H9 (cell line): ENCODE measurements at regions not wholly inside any gene's neighbourhood (a gene's known extent, or its start where the extent isn't known, plus 50 kb on each side); places are given as distances from the start of the nearest gene placed in this dataset.

ENCODE experiments used
- DNase-seq: peaks from one replicate; pipeline ENCODE4 v3.0.0-alpha.2; 2017
- H2AFZ ChIP-seq: one replicate; pipeline ENCODE4 v1.6.1; 2013; ENCODE audit warnings: mild to moderate bottlenecking, low read length, control low read depth, moderate library complexity
- H2AK5ac ChIP-seq: 2 replicates; pipeline ENCODE4 v1.6.1; 2013; ENCODE audit warnings: low read length, control low read depth, mixed read lengths; ENCODE audit not compliant: insufficient read length
- H2BK120ac ChIP-seq: one replicate; pipeline ENCODE4 v1.6.1; 2013; ENCODE audit warnings: low read depth, mild to moderate bottlenecking, low read length, control low read depth, inconsistent platforms; ENCODE audit not compliant: poor library complexity, severe bottlenecking
- H2BK12ac ChIP-seq: 2 replicates; pipeline ENCODE4 v1.6.1; 2013; ENCODE audit warnings: low read length, control low read depth, mixed read lengths, low read depth; ENCODE audit not compliant: insufficient read length
- H2BK15ac ChIP-seq: 2 replicates; pipeline ENCODE4 v1.6.1; 2013; ENCODE audit warnings: low read depth, low read length, control low read depth
- H2BK20ac ChIP-seq: one replicate; pipeline ENCODE4 v1.6.1; 2013; ENCODE audit warnings: low read depth, mild to moderate bottlenecking, low read length, control low read depth, inconsistent platforms; ENCODE audit not compliant: poor library complexity, severe bottlenecking
- H2BK5ac ChIP-seq: 2 replicates; pipeline ENCODE4 v1.6.1; 2013; ENCODE audit warnings: low read length, control low read depth, mixed read lengths; ENCODE audit not compliant: insufficient read length
- H3K14ac ChIP-seq: 2 replicates; pipeline ENCODE4 v1.6.1; 2013; ENCODE audit warnings: low read length, control low read depth; ENCODE audit not compliant: insufficient read depth
- H3K18ac ChIP-seq: 2 replicates; pipeline ENCODE4 v1.6.1; 2013; ENCODE audit warnings: low read depth, mild to moderate bottlenecking, mixed read lengths, low read length, control low read depth; ENCODE audit not compliant: insufficient read length
- H3K23ac ChIP-seq: 2 replicates; pipeline ENCODE4 v1.6.1; 2013; ENCODE audit warnings: low read length, control low read depth, mixed read lengths, low read depth; ENCODE audit not compliant: insufficient read length
- H3K23me2 ChIP-seq: 2 replicates; pipeline ENCODE4 v1.6.1; 2013; ENCODE audit warnings: low read depth, mild to moderate bottlenecking, mixed read lengths, low read length, control low read depth; ENCODE audit not compliant: insufficient read length, poor library complexity, severe bottlenecking
- H3K27ac ChIP-seq: 2 replicates; pipeline ENCODE4 v1.5.1; 2013; ENCODE audit warnings: low read length, control low read depth, mixed read lengths, low read depth; ENCODE audit not compliant: insufficient read length
- H3K27me3 ChIP-seq: 2 replicates; pipeline ENCODE4 v1.6.1; 2013; ENCODE audit warnings: low read length, control low read depth, inconsistent platforms; ENCODE audit not compliant: insufficient read depth
- H3K4ac ChIP-seq: 2 replicates; pipeline ENCODE4 v1.6.1; 2013; ENCODE audit warnings: low read depth, mild to moderate bottlenecking, control low read depth, inconsistent platforms, low read length, moderate library complexity
- H3K4me1 ChIP-seq: 2 replicates; pipeline ENCODE4 v1.6.1; 2013; ENCODE audit warnings: low read length, control low read depth, inconsistent platforms; ENCODE audit not compliant: insufficient read depth
- H3K4me2 ChIP-seq: 2 replicates; pipeline ENCODE4 v1.6.1; 2013; ENCODE audit warnings: low read length, control low read depth, mixed read lengths; ENCODE audit not compliant: insufficient read length, insufficient read depth
- H3K56ac ChIP-seq: 2 replicates; pipeline ENCODE4 v1.6.1; 2013; ENCODE audit warnings: low read depth, mild to moderate bottlenecking, mixed read lengths, low read length, control low read depth; ENCODE audit not compliant: insufficient read length
- H3K79me1 ChIP-seq: 2 replicates; pipeline ENCODE4 v1.6.1; 2013; ENCODE audit warnings: low read depth, mild to moderate bottlenecking, moderate library complexity, low read length, control low read depth, inconsistent platforms; ENCODE audit not compliant: insufficient read depth, poor library complexity, severe bottlenecking
- H3K79me2 ChIP-seq: 2 replicates; pipeline ENCODE4 v1.6.1; 2013; ENCODE audit warnings: low read length, control low read depth, inconsistent platforms; ENCODE audit not compliant: insufficient read depth
- H3K9ac ChIP-seq: 2 replicates; pipeline ENCODE4 v1.6.1; 2013; ENCODE audit warnings: low read length, control low read depth, mixed read lengths; ENCODE audit not compliant: insufficient read length; ENCODE audit errors: extremely low read depth
- H3K9me3 ChIP-seq: one replicate; pipeline ENCODE4 v1.6.1; 2013; ENCODE audit warnings: low read depth, low read length, inconsistent platforms; ENCODE audit not compliant: control insufficient read depth
- H3T11ph ChIP-seq: one replicate; pipeline ENCODE4 v1.6.1; 2013; ENCODE audit warnings: mild to moderate bottlenecking, low read length, control low read depth, inconsistent platforms
- H4K20me1 ChIP-seq: one replicate; pipeline ENCODE4 v1.6.1; 2013; ENCODE audit not compliant: control insufficient read depth, insufficient read length, insufficient read depth
- H4K5ac ChIP-seq: 2 replicates; pipeline ENCODE4 v1.6.1; 2013; ENCODE audit warnings: low read depth, mild to moderate bottlenecking, mixed read lengths, low read length, control low read depth; ENCODE audit not compliant: insufficient read length
- H4K8ac ChIP-seq: replicated peaks from 2 replicates; pipeline ENCODE4 v1.6.1; 2013; ENCODE audit warnings: low read length, control low read depth, mixed read lengths, low read depth; ENCODE audit not compliant: insufficient read length
- H4K91ac ChIP-seq: 2 replicates; pipeline ENCODE4 v1.6.1; 2013; ENCODE audit warnings: low read depth, mild to moderate bottlenecking, moderate library complexity, mixed read lengths, low read length, control low read depth; ENCODE audit not compliant: insufficient read length
- H3K27ac Mint-ChIP-seq, 3 experiments: 2 replicates in 2 of 3; 3 replicates in 1 of 3; pipeline ENCODE4 v1.8.0; 2020 to 2021; ENCODE audit warnings: mixed read lengths in 3 of 3, mild to moderate bottlenecking in 1 of 3, moderate library complexity in 1 of 3
- H3K27me3 Mint-ChIP-seq: 2 replicates; pipeline ENCODE4 v1.8.0; 2021; ENCODE audit warnings: low read depth, mild to moderate bottlenecking, moderate library complexity, mixed read lengths
- H3K36me3 Mint-ChIP-seq, 3 experiments: 2 replicates in 2 of 3; 3 replicates in 1 of 3; pipeline ENCODE4 v1.8.0; 2020 to 2021; ENCODE audit warnings: low read depth in 3 of 3, mixed read lengths in 3 of 3; ENCODE audit not compliant: insufficient read depth in 1 of 3
- H3K4me1 Mint-ChIP-seq, 2 experiments: 2 replicates each; pipeline ENCODE4 v1.8.0; 2020; ENCODE audit warnings: mixed read lengths in 2 of 2
- H3K4me3 Mint-ChIP-seq, 2 experiments: 2 replicates in 1 of 2; 3 replicates in 1 of 2; pipeline ENCODE4 v1.8.0; 2020 to 2021; ENCODE audit warnings: mild to moderate bottlenecking in 2 of 2, mixed read lengths in 2 of 2, moderate library complexity in 1 of 2
- H3K9me3 Mint-ChIP-seq, 2 experiments: 2 replicates in 1 of 2; 3 replicates in 1 of 2; pipeline ENCODE4 v1.8.0; 2020; ENCODE audit warnings: mild to moderate bottlenecking in 2 of 2, mixed read lengths in 2 of 2, moderate library complexity in 1 of 2
- WGBS: extraction: QIAGEN DNeasy Blood & Tissue Kit; methylation state at CpG from one replicate; pipeline ENCODE4 v1.1.7; 2013; ENCODE audit warnings: missing lambda C conversion rate, low lambda C conversion rate, mixed read lengths; ENCODE audit not compliant: insufficient read length; ENCODE audit errors: extremely low coverage; 5-methylcytosine and 5-hydroxymethylcytosine counted together
- TF ChIP-seq, protein P1 (sequence below): fragments of 200-600 bp; sonication (generic); conservative IDR thresholded peaks from 3 replicates; pipeline ENCODE4 v1.8.0; 2021; ENCODE audit warnings: antibody characterized with exemption, mild to moderate bottlenecking

DNA sequence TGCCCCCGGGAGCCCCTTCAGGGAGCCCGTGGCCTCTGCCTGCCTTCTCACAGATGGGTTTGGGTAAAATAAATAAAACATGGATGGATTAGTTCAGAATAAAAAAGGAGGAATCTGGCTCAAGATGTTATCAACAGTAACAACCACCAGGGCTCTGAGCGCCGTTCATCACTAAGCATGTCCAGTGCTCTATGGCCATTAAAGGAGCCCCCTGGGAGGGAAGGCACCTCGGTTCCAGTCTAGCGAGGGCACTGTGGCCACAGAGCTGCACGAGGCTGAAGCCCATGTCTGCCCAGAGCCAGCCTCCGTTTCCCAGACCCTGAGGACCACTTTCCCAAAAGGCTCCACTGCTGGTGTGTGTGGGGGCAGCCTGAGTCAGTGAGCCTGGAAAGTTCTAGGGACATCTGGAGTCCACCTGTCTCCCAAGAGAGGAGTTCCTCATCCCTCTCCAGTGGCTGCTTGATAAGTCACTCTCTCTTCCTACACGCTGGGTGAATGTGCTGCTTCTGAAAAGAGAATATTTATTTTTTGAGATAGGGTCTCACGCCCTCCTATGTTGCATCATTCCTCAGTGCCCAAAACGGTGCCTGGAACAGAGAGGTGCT, 614.6 kb downstream of the TBC1D22A start:
- Histone ChIP-seq H3K23ac (no peak overlapping the region), H3K9ac (no peak overlapping the region), H3K4ac (no peak overlapping the region), H4K5ac (no peak overlapping the region), H2BK15ac (no peak overlapping the region), H3K27me3 (no peaks in the 10 kb centered on the region), H3K14ac (no peak overlapping the region), H4K20me1 (no peaks in the 10 kb centered on the region), H3K79me1 (no peaks in the 10 kb centered on the region), H4K91ac (no peak overlapping the region), H3K79me2 (no peaks in the 10 kb centered on the region), H2BK12ac (no peak overlapping the region), H3K4me1 (no peaks in the 10 kb centered on the region), H3K23me2 (no peaks in the 10 kb centered on the region), H3K56ac (no peak overlapping the region), H2BK5ac (no peak overlapping the region), H4K8ac (no peak overlapping the region), H3K9me3 (peaks cover 79% of the 10 kb centered on the region), H2BK120ac (no peak overlapping the region), H3K27ac (no peak overlapping the region), H3K18ac (no peak overlapping the region), H3T11ph (no peak overlapping the region), H2BK20ac (no peak overlapping the region), H2AFZ (no peak overlapping the region), H2AK5ac (no peak overlapping the region), H3K4me2 (no peak overlapping the region)
- H3K9me3 Mint-ChIP-seq, result peaks cover 82 to 99% of the 10 kb centered on the region in 2 experiments
- H3K36me3 Mint-ChIP-seq, result peaks cover 18 to 40% (median 31%) of the 10 kb centered on the region in 3 experiments
- no peak overlapping the region for H3K4me3 Mint-ChIP-seq
- no peak for DNase-seq
- peaks cover 6% of the 10 kb centered on the region for H3K27me3 Mint-ChIP-seq
- no CpG with 5 or more reads among the region's 11 CpGs for WGBS
- H3K4me1 Mint-ChIP-seq, result no peaks in the 10 kb centered on the region
- H3K27ac Mint-ChIP-seq, result no peak overlapping the region
- TF ChIP-seq, protein P1, sequence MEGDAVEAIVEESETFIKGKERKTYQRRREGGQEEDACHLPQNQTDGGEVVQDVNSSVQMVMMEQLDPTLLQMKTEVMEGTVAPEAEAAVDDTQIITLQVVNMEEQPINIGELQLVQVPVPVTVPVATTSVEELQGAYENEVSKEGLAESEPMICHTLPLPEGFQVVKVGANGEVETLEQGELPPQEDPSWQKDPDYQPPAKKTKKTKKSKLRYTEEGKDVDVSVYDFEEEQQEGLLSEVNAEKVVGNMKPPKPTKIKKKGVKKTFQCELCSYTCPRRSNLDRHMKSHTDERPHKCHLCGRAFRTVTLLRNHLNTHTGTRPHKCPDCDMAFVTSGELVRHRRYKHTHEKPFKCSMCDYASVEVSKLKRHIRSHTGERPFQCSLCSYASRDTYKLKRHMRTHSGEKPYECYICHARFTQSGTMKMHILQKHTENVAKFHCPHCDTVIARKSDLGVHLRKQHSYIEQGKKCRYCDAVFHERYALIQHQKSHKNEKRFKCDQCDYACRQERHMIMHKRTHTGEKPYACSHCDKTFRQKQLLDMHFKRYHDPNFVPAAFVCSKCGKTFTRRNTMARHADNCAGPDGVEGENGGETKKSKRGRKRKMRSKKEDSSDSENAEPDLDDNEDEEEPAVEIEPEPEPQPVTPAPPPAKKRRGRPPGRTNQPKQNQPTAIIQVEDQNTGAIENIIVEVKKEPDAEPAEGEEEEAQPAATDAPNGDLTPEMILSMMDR, result no peak
